T-helper 2 cell (primary cell): ENCODE measurements at regions not wholly inside any gene's neighbourhood (a gene's known extent, or its start where the extent isn't known, plus 50 kb on each side); places are given as distances from the start of the nearest gene placed in this dataset.

Experiments
- DNase-seq, 5 experiments: peaks; one replicate each; pipeline versions ENCODE4 v3.0.0 to v3.0.0-alpha.2; 2012 to 2022

DNA sequence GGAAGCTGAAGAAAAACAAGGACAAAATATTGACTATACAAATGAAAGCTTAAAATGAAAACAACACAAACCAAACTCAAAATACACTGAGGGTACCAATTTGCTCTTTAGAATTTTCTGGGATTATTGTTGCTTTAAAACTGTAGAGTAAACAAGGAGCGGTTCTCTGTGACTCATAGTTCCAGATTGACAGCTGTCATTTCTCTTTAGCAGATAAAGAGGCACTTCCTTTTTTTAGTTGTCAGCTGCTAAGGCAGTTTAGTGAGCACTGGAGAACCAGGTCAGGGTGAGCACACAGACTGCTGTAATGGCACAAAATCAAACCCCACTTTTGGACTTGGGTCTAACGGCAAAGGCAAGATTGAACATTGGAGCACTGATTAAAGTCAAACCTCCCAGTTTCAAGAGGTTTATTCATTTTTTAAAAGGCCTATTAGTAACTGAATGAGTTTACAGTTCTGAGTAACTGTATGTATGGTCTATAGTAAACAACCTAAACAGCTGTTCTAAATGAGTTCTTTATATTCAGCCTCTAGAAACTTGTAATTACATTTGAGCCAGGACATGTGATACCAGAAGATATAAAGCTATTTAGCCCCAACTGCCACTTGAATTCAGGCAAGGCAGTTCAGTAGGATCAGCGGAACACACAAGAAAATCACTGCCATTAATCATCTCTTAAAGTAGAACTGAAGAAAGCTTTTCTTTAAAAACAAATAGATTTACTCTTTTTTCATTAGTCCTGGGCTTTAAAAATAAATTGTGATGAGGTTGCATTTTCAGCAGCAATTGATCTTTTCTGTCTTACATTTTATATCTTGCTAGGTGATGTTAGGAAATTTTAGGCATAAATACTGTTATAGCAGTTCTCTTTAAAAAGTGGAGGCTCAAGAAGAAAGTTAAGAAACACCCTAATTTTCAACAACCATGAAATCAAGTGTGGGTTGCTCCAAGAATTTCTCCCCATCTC is 71.7 kb upstream of the PRICKLE1 start:
- DNase-seq: no peak

DNA sequence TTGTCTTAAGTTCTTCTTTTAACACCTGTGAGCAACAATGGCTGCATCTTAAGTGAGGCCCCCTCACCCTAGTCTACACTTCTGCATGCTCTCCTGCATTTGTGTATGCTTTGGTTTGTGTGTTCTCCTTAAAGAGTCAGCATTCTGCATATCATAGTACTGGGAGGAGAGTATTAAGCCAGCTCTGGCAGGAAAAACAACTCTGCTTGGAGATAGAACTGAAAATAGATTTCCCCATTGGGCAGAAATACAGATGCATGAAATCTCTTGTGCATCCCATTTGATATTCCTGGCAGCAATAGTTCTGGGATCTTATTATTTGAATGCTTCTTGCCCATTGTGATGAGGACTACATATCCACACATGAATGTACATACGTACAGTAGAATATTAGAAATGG is 70.6 kb upstream of the PRICKLE1 start:
- DNase-seq: no peak

DNA sequence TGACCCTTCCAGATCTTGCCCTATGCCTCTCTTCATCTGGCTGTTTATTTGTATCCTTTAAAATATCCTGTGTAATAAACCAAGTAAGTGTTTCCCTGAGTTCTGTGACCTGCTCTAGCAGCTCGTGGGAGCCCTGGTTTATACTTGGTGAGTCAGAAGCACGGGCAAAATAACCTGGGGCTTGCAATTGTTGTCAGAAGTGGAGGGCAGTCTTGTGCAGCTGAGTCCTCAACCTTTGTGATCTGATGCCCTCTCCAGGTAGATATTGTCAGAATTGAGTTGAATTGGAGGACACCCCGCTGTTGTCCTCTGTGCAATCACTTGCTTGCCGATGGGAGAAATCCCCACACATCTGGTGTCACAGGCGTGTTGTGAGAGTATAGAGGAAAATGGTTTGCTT is 62.5 kb upstream of the PRICKLE1 start:
- DNase-seq: no peak

DNA sequence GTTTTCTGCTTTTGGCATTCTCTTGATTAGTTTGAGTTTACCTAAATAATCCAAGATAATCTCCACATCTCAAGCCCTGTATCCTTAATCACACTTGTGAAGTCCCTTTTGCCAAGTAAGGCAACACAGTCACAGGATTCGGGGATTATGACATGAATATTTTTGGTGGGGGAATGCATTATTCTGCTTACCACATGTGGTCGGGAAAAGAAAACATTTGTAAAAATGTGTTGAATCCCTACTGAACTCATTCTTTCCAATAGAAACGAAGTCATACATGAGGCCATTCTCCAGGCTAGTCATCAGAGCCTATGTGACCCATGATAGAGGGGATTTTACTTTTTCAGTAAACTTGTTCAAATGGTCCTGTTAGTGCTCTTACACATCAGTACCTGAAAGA is 58.5 kb upstream of the PRICKLE1 start:
- DNase-seq: no peak

DNA sequence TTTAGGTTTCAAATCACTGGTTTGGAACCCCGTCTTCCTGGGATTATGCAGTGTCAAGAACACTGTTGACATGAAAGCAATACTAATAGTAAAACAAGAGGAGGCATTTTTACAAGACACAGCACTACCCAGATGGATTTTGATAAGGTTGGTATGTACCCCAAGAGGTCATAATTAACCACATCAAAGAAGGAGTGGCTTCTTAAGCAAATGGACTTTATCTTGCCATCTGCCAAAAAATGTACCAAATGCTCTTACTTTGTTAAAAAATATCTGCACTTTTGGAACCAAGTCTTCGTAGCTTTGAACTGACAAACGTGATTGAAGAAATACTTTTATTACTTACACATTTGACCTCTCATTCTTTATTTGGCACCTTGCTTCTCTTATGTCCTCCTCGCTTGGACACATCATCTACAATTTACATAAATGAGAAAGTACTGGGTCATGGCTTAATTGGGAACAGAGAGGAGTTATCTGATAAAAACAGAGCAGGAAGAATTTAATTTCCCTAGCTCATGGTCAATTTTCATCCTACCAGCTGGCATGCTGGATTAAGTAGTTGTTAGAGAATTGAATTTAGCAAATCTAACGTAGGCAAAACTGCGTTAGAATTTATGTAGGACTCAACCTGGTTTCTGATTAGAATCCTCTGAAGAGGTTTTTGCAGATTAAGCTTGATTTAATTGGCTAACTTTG is 54.5 kb upstream of the PRICKLE1 start:
- DNase-seq: no peak

DNA sequence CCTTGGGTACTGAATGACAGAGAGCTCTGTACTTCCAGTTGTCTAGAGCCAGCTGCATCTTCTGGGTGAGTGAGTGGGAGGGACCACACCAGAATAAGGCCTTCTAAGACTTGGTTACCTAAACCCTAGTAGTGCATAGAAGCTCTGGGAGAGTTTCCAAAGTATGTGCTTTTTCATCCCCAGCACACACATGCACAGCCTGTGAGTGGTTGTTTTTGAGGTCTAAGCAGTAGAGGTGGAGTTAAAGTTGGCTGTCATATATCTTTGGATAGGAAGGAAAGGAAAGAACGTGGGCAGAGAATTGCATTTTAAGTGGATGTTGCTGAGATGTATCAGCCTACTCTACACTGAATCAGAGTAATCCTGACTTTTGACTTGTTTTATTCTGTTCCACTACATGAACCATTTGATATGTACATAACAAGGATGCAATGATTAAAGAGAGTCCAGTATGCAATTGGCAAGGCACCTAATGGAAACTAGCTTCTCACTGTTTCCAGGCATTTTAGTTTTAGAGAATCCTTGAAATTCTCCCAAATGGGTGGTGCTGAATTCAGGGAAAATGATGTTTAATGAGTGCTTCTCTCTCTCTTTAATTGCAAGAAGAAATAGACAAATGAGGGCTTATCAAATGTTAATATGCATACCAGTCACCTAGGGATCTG is 51.8 kb upstream of the PRICKLE1 start:
- no peak for DNase-seq

DNA sequence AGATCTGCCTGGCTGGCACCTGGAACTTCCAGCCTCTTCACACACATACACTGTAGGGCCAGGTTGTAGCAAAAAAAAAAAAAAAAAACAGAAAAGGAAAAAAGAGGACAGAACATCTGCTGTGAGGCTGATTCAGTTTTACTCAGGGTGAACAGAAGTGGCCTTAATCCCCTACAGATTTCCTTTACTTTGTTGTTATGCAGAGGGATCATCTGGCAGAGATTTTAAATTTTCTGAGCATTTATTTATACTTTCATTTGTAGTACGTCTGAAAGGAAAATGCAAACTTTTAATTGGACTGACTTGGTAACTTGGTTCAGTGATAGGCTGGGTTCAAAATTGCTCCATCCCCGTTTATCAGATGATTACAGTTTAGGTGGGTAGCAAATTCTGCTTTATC is 50.8 kb upstream of the PRICKLE1 start:
- DNase-seq: no peak

DNA sequence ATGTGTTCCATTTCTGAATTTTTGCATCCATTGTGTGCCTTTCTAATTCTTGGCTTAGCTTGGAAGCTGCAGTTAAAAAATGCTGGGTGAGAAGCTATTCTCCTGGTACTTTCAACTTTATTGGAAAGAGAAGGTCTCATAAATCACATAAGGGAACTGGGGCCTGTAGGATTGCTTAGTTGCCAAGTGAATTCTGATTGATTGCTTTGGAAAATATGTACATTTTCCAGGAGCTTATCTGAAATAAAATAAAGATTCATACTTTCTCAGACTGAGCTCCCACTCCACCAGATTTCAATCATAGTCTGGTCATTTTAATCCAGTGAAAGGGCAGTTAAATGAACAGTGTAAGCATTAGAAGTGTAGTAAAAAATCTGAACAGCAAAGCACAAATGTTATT is 50.0 kb upstream of the PRICKLE1 start:
- no peak for DNase-seq
